ENCODE measurements at regions not wholly inside any gene's neighbourhood (a gene's known extent, or its start where the extent isn't known, plus 50 kb on each side); places are given as distances from the start of the nearest gene placed in this dataset.

GRCh38 chr9:88691811-88692210, 156.8 kb downstream of the NXNL2 start:
- TF ChIP-seq CTCF (IDR thresholded peaks at IDR 0.05; ENCODE audit: insufficient read depth, low read length, poor library complexity, severe bottlenecking) (no peak), EZH2phosphoT487 (conservative IDR thresholded peaks at IDR 0.05; ENCODE audit: low read length) (no peak)

Data from SU-DHL-6 (cell line).